GM18858 (cell line): ENCODE measurements at regions not wholly inside any gene's neighbourhood (a gene's known extent, or its start where the extent isn't known, plus 50 kb on each side); places are given as distances from the start of the nearest gene placed in this dataset.
"Not testable (repeated sequence)": the region's sequence is repeated elsewhere in the genome, so short reads cannot be mapped to it uniquely, and the experiment has no call there.

Experiments
- ATAC-seq: cut with Tn5 transposase; IDR thresholded peaks from one replicate; pipeline ENCODE4 v1.9.1; 2021; ENCODE audit not compliant: unreplicated experiment

DNA sequence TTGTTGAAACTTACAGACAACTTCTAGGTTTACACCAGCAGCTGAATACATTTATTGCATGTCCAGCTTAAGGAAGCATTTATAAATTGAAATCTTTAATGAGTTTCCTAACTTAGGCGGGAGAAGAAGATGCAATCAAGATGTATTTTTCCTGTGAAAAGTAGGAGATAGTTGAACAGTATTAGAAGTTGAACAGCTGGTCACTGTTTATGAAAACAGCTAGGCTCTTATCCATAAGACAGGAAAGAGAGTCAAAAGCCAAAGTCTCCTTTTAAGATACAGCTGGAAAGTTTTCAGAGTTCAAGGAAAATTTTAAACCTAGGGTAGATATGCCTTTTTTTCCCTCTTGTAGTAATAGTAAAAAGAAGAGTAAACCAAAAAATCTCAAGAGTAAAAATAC, 236.1 kb upstream of the FERD3L start:
- ATAC-seq = no peak

- ATAC-seq = no peak
These were observed 233.1 kb upstream of the FERD3L start for GRCh38 chr7:19378345-19378714.

- no peak for ATAC-seq
These were observed 232.6 kb upstream of the FERD3L start for GRCh38 chr7:19377611-19378344.

GRCh38 chr7:19376538-19376937, 231.3 kb upstream of the FERD3L start:
- ATAC-seq = no peak

- ATAC-seq = no peak
These were observed 230.8 kb upstream of the FERD3L start for GRCh38 chr7:19375976-19376375.

- ATAC-seq = no peak
These were observed 228.1 kb upstream of the FERD3L start for GRCh38 chr7:19373334-19373733.

DNA sequence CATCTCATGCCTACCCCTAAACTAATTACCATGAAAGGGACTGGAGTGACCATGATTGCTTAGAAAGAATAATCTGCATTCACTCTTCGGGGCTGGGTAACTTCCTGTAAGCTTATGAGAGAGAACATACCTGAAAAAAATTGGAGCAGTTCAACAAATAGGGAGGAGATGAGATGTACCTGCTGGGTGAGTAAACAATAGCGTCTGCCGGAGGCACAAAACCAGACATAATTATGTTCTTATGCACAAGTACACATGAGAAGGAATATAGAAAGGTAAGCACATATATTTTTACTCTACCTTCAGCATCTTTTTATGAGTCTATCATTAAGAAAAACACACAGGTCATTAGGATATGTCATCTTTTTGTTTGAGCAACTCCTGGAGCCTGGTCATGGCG, 224.6 kb upstream of the FERD3L start:
- no peak for ATAC-seq

DNA sequence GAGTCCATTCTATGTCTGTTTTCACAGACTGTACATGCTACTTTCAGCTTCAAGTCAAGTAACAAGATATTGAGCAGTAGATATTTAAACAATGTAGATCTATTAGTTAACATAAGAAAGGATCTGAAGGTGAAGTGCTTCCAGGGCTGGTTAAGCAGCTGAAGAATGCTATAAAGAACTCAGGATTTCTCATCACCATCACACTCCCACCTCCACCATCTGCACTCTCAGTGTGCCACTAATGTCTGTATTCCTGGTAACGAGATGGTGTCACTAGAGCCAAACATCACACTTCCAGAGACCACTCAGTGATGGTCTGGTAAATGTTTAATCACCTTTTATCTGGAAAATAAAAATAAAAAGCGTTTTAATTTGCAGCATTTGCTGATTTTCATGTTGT, 224.0 kb upstream of the FERD3L start:
- ATAC-seq = no peak

- ATAC-seq = no peak
These were observed 223.3 kb upstream of the FERD3L start for GRCh38 chr7:19368491-19368925.

- no peak for ATAC-seq
These were observed 219.7 kb upstream of the FERD3L start for GRCh38 chr7:19364950-19365349.

- no peak for ATAC-seq
These were observed 216.9 kb upstream of the FERD3L start for GRCh38 chr7:19362099-19362498.

DNA sequence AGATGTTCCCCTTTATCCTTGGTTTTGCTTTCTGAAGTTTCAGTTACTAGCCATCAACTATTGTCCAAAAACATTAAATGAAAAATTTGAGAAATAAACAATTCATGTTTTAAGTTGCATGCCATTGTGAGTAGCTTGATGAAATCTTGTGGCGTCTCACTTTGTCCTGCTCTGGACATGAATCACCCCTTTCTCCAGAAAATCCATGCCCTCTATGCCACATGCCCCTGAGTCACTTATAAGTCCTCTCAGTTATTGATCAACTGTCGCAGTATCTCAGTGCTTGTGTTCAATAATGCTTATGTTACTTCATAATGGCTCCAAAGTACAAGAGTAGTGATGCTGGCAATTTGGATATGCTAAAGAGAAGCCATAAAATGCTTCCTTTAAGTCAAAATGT, 208.0 kb upstream of the FERD3L start:
- no peak for ATAC-seq

GRCh38 chr7:19352305-19352695, 207.1 kb upstream of the FERD3L start:
- no peak for ATAC-seq

DNA sequence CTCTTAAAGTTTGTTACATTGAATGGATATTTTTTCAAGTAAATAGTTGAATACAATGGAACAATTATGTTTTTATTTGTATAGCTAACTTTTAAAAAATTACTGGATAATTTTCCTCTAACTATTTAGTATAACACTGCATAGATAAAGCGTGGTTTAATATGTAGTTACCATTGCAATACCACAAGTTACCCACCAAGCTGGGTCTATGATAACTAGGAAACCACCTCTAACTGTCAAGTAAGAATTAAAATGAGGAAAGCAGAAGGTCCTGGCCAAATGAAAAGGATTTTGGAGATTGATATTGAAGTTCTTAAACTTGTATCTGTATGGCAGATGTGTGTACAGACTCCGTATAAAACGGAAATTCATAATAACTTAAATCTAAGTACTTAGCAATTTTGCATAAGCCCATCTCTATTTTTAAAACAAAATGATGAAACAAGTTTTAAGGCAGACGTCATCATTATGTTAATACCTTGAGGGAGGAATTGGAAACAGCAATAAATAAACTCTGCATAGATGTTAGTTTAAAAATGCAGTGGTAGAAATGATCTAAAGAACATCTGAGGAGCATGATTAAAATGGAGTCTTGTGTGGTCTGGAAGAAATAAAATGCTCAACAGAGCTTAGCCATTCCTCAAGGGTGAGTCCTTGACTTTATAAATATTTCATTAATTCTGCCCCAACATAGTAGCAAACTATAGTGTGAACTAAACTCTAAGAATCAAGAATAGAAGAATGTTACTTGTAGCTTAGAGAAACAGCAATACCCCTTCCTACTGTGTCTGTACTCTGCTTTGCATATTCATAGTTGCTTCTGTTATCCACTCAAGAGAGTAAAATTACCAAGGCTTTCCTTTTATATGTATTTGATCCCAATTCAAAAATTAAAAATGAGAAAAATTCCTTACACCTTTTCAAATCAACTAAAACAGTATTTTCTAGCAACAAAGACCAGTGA, 206.4 kb upstream of the FERD3L start:
- ATAC-seq = no peak

GRCh38 chr7:19339512-19339911, 194.3 kb upstream of the FERD3L start:
- ATAC-seq = no peak

DNA sequence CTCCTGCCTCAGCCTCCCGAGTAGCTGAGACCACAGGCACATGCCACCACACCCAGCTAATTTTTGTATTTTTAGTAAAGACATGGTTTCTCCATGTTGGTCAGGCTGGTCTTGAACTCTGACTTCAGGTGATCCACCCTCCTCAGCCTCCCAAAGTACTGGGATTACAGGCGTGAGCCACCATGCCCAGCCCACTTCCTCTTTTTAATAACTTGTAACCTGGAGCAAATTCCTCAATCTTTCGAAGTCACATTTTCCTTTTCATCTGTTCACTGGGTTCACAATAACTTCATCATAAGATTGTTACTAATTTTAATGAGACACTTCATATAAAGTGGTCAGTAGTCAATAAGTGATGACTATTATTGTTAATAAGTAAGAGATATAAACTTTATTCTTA, 193.3 kb upstream of the FERD3L start:
- not testable (repeated sequence) for ATAC-seq

GRCh38 chr7:19336836-19337383, 191.7 kb upstream of the FERD3L start:
- no peak for ATAC-seq

GRCh38 chr7:19333706-19334105, 188.5 kb upstream of the FERD3L start:
- no peak for ATAC-seq

DNA sequence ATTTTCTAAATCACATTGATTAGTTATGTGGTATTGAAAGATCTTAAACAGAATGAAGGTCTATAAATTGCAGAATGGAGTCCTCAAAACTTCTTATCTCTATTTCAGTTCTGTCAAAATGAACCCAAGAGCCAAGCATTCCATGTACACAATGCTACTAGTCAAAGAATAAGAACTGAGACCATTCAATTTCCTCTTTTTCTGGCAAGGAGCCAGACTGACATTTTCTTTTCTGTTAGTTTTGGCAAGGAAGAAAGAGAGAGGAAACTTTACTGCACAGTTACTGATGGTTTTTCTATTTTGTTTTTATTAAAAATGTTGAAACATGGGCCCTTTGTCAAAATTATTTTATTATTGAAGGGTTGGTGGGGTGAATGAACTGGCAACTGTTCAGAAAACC, 181.8 kb upstream of the FERD3L start:
- no peak for ATAC-seq

DNA sequence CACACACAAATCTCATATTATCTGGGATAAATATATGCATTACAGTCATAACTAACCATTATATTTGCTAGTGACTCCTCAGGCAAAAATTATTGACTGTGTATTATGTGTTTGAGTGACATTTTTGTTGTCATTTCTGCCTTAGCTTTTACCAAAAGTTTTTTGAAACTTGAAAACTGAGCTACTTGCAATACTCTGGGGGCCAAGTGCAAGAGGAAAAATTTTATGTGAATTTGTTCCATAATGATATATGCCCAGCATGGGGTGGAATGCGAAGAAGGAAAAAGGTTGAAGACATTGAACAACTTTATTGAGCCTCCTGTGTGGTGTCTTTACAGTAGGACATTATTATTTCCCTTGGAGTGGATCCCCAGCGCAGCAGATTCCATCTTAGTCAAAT, 176.8 kb upstream of the FERD3L start:
- no peak for ATAC-seq

- ATAC-seq = no peak
These were observed 173.1 kb upstream of the FERD3L start for GRCh38 chr7:19318287-19318686.

DNA sequence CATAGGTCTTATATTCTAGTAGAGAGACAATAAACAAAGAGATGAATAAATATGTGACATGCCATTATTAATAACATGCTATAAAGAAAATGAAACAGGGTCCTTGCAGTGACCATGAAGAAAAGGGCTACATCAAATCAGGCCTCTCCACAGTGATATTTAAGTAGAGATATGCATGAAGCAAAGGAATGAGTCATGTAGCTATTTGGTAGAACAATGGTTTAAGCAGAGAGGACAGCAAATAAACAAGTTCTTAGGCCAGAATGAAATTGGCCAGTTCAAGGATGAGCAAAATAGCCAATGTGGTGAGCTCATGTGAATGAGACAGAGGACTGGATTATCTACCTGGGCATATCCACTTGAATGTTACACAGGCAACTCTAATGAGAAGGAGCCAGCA, 172.2 kb upstream of the FERD3L start:
- no peak for ATAC-seq
